ENCODE measurements at regions not wholly inside any gene's neighbourhood (a gene's known extent, or its start where the extent isn't known, plus 50 kb on each side); places are given as distances from the start of the nearest gene placed in this dataset.
A peak's percentile ranks its signal among the peaks of the same experiment; 100 is the strongest.

GRCh38 chr5:61949679-61950435, 356.1 kb upstream of the KIF2A start:
- no peaks in the 10 kb centered on the region for H3K36me3 ChIP-seq (replicated peaks in 1 of 2; ENCODE audit: insufficient read depth in 1 of 2, low read depth in 2 of 2)
- peak overlapping the region in 2 of 4 donors; percentile 28 to 43 for H3K27ac ChIP-seq
- WGBS, 2 donors = 91 to 93% methylated on average over 7 of the region's 7 CpGs
- intact Hi-C loops (cut with DNase I) = no loop called here
- H3K4me3 ChIP-seq = no peak overlapping the region
- H3K27me3 ChIP-seq = no peaks in the 10 kb centered on the region
- peak; percentile 55 for ATAC-seq
- TF ChIP-seq, protein P1, sequence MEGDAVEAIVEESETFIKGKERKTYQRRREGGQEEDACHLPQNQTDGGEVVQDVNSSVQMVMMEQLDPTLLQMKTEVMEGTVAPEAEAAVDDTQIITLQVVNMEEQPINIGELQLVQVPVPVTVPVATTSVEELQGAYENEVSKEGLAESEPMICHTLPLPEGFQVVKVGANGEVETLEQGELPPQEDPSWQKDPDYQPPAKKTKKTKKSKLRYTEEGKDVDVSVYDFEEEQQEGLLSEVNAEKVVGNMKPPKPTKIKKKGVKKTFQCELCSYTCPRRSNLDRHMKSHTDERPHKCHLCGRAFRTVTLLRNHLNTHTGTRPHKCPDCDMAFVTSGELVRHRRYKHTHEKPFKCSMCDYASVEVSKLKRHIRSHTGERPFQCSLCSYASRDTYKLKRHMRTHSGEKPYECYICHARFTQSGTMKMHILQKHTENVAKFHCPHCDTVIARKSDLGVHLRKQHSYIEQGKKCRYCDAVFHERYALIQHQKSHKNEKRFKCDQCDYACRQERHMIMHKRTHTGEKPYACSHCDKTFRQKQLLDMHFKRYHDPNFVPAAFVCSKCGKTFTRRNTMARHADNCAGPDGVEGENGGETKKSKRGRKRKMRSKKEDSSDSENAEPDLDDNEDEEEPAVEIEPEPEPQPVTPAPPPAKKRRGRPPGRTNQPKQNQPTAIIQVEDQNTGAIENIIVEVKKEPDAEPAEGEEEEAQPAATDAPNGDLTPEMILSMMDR (IDR thresholded peaks at IDR 0.05) = no peak
- TF ChIP-seq POLR2A (IDR thresholded peaks at IDR 0.05) = no peak
- no peak for DNase-seq
- no peaks in the 10 kb centered on the region for H3K9me3 ChIP-seq
- H3K4me1 ChIP-seq = peaks cover 24% of the 10 kb centered on the region

GRCh38 chr5:61951295-61951694, 354.7 kb upstream of the KIF2A start:
- Histone ChIP-seq H3K27me3 (no peaks in the 10 kb centered on the region), H3K9me3 (no peaks in the 10 kb centered on the region), H3K4me1 (peaks cover 24% of the 10 kb centered on the region), H3K4me3 (no peak overlapping the region), H3K36me3 (replicated peaks in 1 of 2; ENCODE audit: insufficient read depth in 1 of 2, low read depth in 2 of 2) (no peaks in the 10 kb centered on the region), H3K27ac (no peak overlapping the region)
- 86 to 96% methylated on average over 3 of the region's 3 CpGs for WGBS, 2 donors
- TF ChIP-seq POLR2A (IDR thresholded peaks at IDR 0.05) = no peak
- TF ChIP-seq, protein P1 (IDR thresholded peaks at IDR 0.05) = no peak
- intact Hi-C loops (cut with DNase I) = no loop called here
- DNase-seq = no peak
- ATAC-seq = no peak

- intact Hi-C loops (cut with DNase I) = no loop called here
- no peaks in the 10 kb centered on the region for H3K9me3 ChIP-seq
- H3K27me3 ChIP-seq = no peaks in the 10 kb centered on the region
- no peak overlapping the region for H3K27ac ChIP-seq
- no peak overlapping the region for H3K4me3 ChIP-seq
- H3K4me1 ChIP-seq = peaks cover 6% of the 10 kb centered on the region
- TF ChIP-seq, protein P1 (IDR thresholded peaks at IDR 0.05) = no peak
- no peak for TF ChIP-seq POLR2A (IDR thresholded peaks at IDR 0.05)
- H3K36me3 ChIP-seq (replicated peaks in 1 of 2; ENCODE audit: insufficient read depth in 1 of 2, low read depth in 2 of 2) = no peaks in the 10 kb centered on the region
- ATAC-seq (no peak), DNase-seq (no peak)
- 83 to 86% methylated on average over 3 of the region's 3 CpGs for WGBS, 2 donors
These were observed 352.1 kb upstream of the KIF2A start for GRCh38 chr5:61953913-61954312.

DNA sequence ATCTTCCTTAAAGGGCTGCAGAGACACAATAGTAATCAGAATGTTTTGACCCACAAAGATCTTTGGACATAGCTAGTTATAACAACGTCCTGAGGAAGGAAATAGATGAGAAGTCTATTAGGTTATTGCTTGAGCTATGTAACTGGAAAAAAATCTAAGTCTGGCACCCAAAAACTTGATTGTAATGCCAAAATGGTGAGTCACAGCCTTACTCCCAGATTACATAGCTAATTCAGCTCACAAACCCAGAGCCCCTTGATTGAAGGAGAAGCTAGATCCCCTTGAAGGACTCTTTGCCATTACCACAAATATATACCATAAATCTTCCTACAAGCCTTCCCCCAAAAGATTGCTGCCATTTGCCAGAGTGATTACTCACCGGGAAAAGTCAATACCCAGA, 341.8 kb upstream of the KIF2A start:
- Histone ChIP-seq H3K4me1 (no peaks in the 10 kb centered on the region), H3K36me3 (replicated peaks in 1 of 2; ENCODE audit: insufficient read depth in 1 of 2, low read depth in 2 of 2) (no peaks in the 10 kb centered on the region), H3K27ac (no peak overlapping the region), H3K4me3 (no peak overlapping the region), H3K27me3 (no peaks in the 10 kb centered on the region), H3K9me3 (no peaks in the 10 kb centered on the region)
- TF ChIP-seq, protein P1 (IDR thresholded peaks at IDR 0.05) = no peak
- no peak for TF ChIP-seq POLR2A (IDR thresholded peaks at IDR 0.05)
- no peak for DNase-seq
- intact Hi-C loops (cut with DNase I) = no loop called here
- 36 to 60% methylated on average over 2 of the region's 2 CpGs for WGBS, 2 donors
- ATAC-seq = no peak

DNA sequence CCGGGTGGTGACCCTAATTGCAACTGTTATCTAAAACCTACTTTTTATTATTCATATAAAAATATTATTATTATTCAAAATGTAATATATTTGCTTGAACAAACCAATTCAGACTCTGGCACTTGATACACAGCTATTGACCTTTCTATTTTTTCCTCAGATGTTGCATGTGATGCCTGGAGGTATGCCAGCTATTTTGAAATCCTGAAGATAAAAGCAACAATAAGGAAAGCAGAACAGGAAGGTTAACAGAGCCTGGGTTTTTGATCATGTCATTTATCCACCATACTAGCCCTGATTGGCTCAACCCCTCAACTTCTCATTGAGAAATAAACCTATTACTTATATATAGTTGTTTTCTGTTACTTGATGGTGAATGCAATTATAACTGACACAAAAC, 340.9 kb upstream of the KIF2A start:
- TF ChIP-seq POLR2A (IDR thresholded peaks at IDR 0.05) = no peak
- TF ChIP-seq, protein P1 (IDR thresholded peaks at IDR 0.05) = no peak
- H3K4me1 ChIP-seq = no peaks in the 10 kb centered on the region
- H3K27ac ChIP-seq = no peak overlapping the region
- intact Hi-C loops (cut with DNase I) = no loop called here
- DNase-seq = peak in 3 of 4 donors; percentile 8 to 25 (median 9)
- no peaks in the 10 kb centered on the region for H3K36me3 ChIP-seq (replicated peaks in 1 of 2; ENCODE audit: insufficient read depth in 1 of 2, low read depth in 2 of 2)
- ATAC-seq = peak; percentile 33
- 69 to 81% methylated on average over 1 of the region's 1 CpG for WGBS, 2 donors
- H3K4me3 ChIP-seq = no peak overlapping the region
- no peaks in the 10 kb centered on the region for H3K9me3 ChIP-seq
- H3K27me3 ChIP-seq = no peaks in the 10 kb centered on the region

Measured in body of pancreas (tissue), 4 donors.